HEK293T (cell line): ENCODE measurements at regions not wholly inside any gene's neighbourhood (a gene's known extent, or its start where the extent isn't known, plus 50 kb on each side); places are given as distances from the start of the nearest gene placed in this dataset.
"Not testable (repeated sequence)": the region's sequence is repeated elsewhere in the genome, so short reads cannot be mapped to it uniquely, and the experiment has no call there.

Experiments
- ARNT ChIP-seq: fragments of 450-650 bp; IDR thresholded peaks from 2 replicates; pipeline ENCODE4 v1.6.1; 2017; ENCODE audit warnings: mild to moderate bottlenecking
- BHLHE40 ChIP-seq: fragments of 450-650 bp; IDR thresholded peaks from 2 replicates; pipeline ENCODE4 v1.6.1; 2016; ENCODE audit warnings: mild to moderate bottlenecking, moderate library complexity, borderline replicate concordance
- CTBP1 ChIP-seq: fragments of 450-650 bp; IDR thresholded peaks from 2 replicates; pipeline ENCODE4 v1.6.1; 2016; ENCODE audit warnings: borderline replicate concordance
- ELF4 ChIP-seq: fragments of 450-650 bp; IDR thresholded peaks from 2 replicates; pipeline ENCODE4 v1.6.1; 2017; ENCODE audit warnings: antibody characterized with exemption
- FOXA1 ChIP-seq: fragments of 450-650 bp; IDR thresholded peaks from 2 replicates; pipeline ENCODE4 v1.6.1; 2016; ENCODE audit warnings: mild to moderate bottlenecking
- FOXK2 ChIP-seq: fragments of 450-650 bp; IDR thresholded peaks from 2 replicates; pipeline ENCODE4 v1.6.1; 2016; ENCODE audit warnings: mild to moderate bottlenecking
- FOXM1 ChIP-seq: fragments of 450-650 bp; IDR thresholded peaks from 2 replicates; pipeline ENCODE4 v1.6.1; 2017; ENCODE audit warnings: mild to moderate bottlenecking, borderline replicate concordance
- HDGF ChIP-seq: fragments of 450-650 bp; IDR thresholded peaks from 2 replicates; pipeline ENCODE4 v1.6.1; 2017; ENCODE audit warnings: antibody characterized with exemption, borderline replicate concordance
- NFRKB ChIP-seq: fragments of 450-650 bp; IDR thresholded peaks from 2 replicates; pipeline ENCODE4 v1.6.1; 2016; ENCODE audit warnings: mild to moderate bottlenecking, moderate library complexity
- PKNOX1 ChIP-seq: fragments of 450-650 bp; IDR thresholded peaks from 2 replicates; pipeline ENCODE4 v1.6.1; 2016
- SP1 ChIP-seq: fragments of 450-650 bp; IDR thresholded peaks from 2 replicates; pipeline ENCODE4 v1.6.1; 2017
- SUZ12 ChIP-seq: fragments of 450-650 bp; IDR thresholded peaks from 2 replicates; pipeline ENCODE4 v1.6.1; 2016; ENCODE audit warnings: mild to moderate bottlenecking
- TARDBP ChIP-seq: fragments of 450-650 bp; IDR thresholded peaks from 2 replicates; pipeline ENCODE4 v1.6.1; 2016

DNA sequence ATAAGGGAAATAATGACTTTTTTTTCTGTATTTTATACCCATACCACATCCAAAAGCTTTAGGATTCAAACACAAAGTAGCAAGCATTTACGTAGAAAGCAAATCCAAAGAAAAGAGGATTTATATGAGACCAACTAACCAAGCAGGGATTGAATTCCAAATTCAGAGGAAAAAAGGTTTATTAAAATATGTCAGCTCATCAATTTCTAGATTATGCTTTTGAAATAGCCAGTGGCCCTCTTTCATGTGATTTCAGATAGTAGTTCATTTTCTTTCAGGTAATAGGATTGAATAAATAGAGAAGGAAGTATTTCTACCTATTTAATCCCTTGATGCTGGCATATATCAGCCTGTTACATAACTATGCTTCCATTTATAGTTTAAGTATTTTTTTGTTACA lies 1392.7 kb downstream of the KHDRBS2 start:
- TF ChIP-seq SUZ12, NFRKB, BHLHE40, HDGF, SP1, CTBP1, ELF4, FOXM1, PKNOX1, FOXA1, ARNT, TARDBP, FOXK2: not testable (repeated sequence)
